ENCODE measurements at regions not wholly inside any gene's neighbourhood (a gene's known extent, or its start where the extent isn't known, plus 50 kb on each side); places are given as distances from the start of the nearest gene placed in this dataset.
A peak's percentile ranks its signal among the peaks of the same experiment; 100 is the strongest.
"Not testable (repeated sequence)": the region's sequence is repeated elsewhere in the genome, so short reads cannot be mapped to it uniquely, and the experiment has no call there.

- no peak for DNase-seq (ENCODE audit: low spot score)
These were observed 70.9 kb upstream of the CHST15 start for GRCh38 chr10:124164264-124164663.

DNA sequence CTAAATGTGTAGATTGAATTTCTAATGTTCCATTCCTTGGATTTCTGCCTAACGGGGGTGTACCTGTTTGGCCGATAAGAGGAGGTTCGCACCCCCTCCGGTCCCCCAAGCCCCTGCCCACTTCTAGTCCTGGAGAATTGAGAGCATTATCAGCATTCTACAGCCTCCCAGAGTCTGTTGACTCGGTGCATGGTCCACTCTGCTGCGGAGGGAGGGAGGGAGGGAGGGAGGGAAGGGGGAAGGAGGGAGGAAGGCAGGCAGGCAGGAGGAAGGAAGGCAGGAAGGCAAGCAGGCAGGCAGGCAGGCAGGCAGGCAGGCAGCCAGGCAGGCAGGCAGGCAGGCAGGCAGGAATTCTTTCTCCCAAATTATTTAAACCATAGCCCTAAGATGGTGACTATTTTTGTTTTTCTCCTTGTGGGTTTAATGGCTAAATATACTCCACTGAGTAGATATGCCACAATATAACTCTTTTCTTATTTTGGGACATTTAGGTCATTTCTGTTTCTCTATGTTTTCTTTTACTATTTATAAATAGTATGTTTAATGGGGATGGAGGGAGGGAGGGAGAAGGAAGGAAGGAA lies 69.5 kb upstream of the CHST15 start:
- no peak for DNase-seq (ENCODE audit: low spot score)

DNA sequence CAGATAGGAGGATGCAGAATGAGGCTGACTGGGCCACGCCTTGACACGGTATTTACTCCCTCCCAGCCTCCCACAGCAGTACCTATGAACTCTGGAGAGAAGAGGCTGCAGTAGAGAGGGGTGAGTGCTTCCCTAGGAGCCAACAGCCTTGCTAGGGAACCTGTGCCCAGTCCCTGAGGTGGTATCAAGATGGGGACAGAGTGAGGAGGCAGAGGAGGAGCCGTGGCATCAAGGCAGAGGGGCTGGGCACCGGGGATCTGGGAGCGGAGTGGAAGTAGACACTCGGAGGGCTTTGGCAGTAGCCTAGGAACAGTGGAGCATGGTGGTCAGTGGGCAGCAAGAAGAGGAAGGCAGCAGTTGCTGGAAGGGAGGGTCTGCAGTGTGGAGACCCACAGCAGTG lies 68.7 kb upstream of the CHST15 start:
- DNase-seq (ENCODE audit: low spot score): no peak

DNA sequence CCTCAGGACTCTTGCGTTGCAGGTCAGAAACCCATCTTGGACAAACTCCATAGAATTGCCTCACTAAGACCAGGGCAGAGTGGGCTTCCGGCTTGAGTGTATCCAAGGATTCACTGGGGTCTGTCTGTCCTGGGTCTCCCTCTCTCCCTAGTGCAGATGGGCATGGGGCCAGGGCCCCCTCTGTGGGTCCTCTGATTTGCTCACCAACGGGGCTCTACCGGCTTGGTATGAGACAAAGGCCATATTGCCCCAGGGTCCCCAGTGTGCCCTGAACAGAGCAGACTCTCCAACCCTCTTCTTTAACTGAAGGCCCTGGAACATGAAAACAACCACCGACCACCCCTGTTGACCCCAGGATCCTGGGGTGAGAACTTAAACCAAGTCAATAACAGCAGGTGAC lies 68.2 kb upstream of the CHST15 start:
- DNase-seq (ENCODE audit: low spot score): no peak

DNA sequence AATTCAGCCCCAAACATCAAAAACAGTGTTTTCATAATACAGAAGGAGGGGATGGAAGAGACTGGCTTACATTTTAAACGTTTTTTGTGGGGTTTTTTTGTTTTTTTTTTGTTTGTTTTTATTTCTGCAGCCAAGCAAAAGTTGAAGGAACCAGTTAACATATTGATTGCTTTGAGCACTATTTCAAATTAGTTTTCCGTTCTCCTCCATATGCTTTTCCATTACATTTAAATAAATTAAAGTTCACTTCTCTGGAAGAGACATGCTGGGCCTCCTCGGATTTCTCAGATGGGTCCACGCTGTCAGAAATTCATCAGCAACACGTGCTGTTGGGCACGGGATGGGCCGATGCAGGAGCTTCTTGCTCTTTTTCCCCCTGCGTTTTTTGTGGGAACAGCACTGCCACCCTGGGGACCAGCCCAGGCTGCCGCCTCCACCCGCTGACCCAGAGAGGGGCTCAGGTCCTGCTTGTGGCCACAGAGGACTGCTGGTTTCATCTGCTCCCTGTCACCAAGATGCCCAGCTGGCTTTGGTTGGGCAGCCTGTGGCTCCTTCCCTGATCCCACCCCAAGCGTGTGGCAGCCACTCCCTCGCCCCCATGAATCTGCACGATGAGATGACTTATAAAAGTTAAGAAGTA lies 67.7 kb upstream of the CHST15 start:
- no peak for DNase-seq (ENCODE audit: low spot score)

GRCh38 chr10:124160176-124160575 lies 66.8 kb upstream of the CHST15 start:
- DNase-seq (ENCODE audit: low spot score): no peak

GRCh38 chr10:124159153-124159552 lies 65.8 kb upstream of the CHST15 start:
- no peak for DNase-seq (ENCODE audit: low spot score)

DNA sequence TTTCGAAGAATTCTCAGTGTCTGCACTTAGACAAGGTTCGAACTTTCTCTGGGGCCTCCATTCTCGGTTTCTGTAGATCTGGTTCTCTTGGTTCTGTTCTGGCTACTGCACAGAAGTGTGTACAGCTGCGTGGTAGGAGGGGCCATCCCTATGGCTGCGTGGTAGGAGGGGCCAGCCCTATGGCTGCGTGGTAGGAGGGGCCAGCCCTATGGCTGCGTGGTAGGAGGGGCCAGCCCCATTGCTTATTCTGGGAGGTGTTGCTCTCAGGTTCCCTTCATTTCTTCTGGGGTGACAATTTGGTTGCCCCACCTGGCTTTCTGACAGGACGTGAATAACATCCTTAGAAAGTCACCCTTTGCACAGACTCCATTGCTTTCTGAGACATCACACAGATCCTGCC lies 65.2 kb upstream of the CHST15 start:
- no peak for DNase-seq (ENCODE audit: low spot score)

GRCh38 chr10:124157271-124157681 lies 63.9 kb upstream of the CHST15 start:
- DNase-seq (ENCODE audit: low spot score): no peak

DNA sequence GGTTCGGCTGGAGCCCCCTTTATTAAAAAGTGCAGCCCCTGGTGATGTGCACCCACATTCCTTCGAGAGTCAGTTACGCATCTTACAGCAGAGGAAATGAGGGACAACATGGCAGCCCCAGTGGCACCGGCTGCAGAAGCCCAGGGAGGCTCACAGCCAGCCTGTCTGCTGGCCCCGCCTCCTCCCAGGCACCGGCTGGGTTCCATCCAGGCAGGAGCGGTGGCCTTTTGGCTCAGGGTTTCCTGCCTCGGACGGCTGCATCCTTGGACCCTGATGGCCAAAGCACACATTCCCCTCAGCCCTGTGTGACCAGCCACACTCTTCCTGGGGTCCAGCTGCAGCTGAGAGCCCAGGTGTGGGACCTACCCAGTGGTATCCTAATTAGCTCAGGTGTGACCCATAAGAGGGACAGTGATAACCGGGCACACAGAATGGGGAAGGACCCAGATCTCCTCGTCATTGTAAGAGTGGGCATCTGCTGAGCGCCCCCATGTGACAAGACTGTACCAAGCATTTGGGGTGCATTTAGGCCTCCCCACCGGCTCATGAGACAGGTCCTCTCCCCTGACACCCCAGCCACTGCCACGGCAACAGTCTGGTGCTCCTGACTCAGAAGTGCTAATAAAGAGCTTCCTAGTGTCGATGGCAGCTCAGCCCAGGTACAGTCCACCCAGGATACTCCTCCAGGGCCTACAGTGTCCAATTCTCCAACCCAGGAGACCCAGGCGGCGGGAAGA lies 63.3 kb upstream of the CHST15 start:
- no peak for DNase-seq (ENCODE audit: low spot score)

DNA sequence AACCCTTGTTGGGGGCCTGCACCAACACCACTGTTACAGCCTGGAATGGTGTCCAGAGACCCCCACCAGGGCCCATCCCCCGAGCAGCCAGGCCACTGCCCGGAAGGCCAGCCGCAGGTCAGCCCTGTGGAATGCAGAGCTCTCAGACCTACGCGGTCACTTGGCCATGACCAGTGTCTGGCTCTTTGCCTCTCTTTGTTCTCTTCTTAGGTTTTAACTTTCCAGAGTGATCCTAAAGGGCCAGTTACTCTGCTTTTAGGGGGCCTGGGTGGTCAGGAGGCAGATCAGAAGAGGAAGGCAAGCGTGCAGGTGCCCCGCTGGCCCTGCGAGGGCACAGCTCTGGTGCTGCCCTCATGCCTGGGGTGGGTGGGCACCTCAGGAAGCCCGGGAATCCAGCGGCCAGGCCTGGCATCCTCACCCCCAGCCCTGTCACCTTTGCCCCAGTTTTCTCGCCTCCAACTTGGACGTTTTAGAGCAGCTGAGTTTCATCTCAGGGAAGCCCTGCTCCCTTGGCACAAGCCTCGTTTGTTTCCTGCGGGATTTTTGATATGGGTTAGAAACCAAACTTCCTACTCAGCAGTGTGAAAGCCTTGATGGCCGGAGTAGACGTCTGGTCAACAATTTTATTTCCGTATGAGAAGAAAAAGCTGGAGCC lies 62.5 kb upstream of the CHST15 start:
- no peak for DNase-seq (ENCODE audit: low spot score)

GRCh38 chr10:124153023-124153826 lies 59.8 kb upstream of the CHST15 start:
- peak; percentile 75 for DNase-seq (ENCODE audit: low spot score)

DNA sequence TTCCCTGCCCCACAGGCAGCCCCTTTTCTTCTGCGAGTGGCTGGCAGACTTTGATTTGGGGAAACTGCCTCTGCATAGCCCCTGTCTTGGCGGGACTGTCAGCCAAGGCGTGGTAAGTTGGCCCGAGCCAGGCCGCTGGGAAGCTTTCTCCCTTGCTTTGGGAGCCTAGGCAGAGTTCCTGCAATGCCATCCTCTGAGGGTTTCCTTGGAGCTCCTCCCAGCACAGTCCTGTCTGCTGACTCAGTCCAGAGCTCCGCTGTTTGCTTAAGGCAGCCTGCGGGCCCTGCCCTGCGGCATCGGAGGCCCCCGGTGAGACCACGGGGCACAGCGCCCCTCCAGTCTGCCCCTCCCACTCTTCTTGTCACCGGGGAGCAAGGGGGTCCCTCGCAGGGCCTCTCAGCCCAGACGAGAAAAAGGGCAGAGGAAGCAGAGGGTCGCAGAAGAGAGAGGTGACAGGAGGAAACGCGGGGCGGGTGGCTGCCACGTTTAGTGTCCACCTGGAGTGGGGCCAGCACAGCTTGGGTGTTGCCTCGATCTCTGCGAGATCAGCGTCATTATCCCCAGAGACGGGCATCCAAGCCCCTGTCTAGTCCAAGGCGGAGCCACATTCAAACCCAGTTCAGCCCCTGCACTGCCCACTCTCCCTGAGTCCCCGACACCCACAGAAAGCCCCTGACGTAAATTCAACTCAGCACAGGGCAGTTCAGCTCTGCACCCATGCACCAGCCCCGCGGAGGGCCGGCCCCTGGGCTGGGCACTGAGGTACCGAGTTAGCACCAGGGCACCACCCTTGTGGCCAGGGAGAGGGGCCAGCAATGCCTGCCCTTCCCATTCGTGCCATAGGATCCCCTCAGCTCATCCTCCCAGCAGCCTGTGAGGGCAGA lies 59.0 kb upstream of the CHST15 start:
- no peak for DNase-seq (ENCODE audit: low spot score)

- no peak for DNase-seq (ENCODE audit: low spot score)
These were observed 58.2 kb upstream of the CHST15 start for GRCh38 chr10:124151466-124152095.

DNA sequence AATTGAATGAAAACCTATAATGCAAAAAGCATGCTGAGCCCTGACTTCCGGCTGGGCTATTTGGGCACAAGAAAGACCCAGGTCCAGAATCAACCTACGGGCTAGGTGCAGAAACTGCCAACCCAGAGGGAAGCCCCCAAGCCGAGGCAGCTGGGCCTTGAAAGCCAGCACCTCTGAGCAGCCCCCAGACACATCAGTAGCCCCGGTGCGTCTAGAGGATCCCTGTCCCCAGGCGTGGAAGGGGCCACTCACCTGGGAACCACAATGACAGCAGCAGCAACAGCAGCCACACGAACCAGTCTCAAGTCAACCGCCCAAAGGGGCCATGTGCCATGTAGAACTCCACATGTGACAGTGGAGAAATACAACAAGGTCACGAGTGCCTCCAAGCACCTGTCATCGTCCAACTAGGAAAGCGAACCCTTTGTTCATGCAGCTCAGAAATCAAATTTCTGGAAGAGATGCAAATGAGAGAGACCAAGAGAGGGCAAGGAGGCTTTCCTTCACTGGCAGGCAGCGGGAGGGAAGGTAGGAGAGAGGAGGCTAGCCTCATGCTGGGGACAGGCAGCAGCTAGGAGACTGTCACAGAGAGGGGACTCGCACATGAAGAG lies 57.5 kb upstream of the CHST15 start:
- DNase-seq (ENCODE audit: low spot score): no peak

DNA sequence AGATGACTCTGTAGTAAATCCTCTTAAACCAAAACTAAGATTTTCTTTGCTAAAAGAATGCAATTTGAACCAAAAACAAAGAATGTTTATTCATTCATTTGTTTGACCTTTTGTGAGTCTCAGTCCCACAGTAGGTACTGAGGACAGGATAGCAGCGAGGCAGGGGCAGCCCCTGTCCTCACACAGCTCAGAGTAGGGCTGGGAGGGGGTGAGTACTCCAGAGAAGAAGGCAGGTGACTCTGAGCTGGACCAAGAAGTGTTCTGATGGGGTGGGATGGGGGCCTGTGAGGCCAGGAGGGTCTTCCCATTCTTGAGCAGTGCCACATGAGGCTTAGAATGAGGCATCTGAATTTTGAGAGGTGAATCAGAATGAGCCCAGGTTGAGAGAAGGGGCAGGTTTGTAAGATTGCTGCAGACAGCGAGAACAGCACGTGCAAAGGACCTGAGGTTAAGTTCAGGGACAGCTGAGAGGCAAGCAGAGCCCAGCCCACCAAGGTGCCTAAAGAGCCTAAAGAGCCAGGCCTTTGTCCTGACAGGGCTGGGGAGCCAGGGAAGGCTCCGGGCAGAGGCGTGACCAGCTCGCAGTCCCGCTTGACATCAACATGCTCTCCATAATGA lies 56.9 kb upstream of the CHST15 start:
- no peak for DNase-seq (ENCODE audit: low spot score)

DNA sequence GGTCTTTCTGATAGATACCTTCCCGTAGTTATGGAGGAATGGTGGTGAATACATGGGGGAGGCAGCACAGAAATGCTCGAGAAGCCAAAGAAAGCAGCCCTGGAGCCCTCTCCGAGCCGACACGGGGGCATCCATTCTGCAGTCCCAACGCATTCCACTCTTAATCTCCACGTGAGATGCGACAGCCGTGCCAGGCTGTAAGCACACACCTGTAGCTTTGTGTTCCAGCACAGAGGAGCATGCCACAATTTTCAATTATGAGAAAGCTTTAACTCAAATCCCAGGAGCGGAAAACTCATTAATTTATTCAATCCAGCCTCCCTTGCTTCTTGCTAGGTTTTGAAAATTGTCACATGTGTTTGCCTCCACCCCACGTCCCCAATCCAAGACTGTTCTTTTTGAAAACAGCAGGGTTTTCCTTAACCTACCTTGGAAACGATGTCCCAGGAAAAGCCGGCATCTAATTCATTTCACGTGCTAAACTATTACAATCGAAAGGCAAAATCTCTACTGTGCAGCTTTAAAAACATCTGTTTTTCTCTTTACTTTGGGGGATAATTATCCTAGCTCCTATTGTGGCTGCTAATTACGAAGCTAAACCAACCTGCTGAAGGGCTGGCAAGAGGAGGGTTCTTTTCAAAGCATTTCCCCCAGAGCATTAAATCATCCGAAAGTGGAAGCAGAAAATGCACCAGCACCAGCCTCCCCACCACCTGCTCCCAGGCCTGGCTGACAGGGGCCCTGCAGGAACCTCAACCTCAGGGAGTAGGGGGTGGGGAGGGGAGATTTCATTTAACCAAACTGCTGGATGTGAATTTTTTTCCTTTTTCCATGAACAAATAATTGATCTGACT lies 56.0 kb upstream of the CHST15 start:
- peak; percentile 77 for DNase-seq (ENCODE audit: low spot score)

- DNase-seq (ENCODE audit: low spot score): not testable (repeated sequence)
These were observed 55.3 kb upstream of the CHST15 start for GRCh38 chr10:124148509-124149188.
